Prostate gland (tissue), 1 donor: ENCODE measurements at regions not wholly inside any gene's neighbourhood (a gene's known extent, or its start where the extent isn't known, plus 50 kb on each side); places are given as distances from the start of the nearest gene placed in this dataset.

Experiments used
- POLR2A ChIP-seq: fragments of 450-650 bp; IDR thresholded peaks from one replicate; pipeline ENCODE4 v1.6.1; 2016; ENCODE audit warnings: antibody characterized with exemption, mild to moderate bottlenecking
- POLR2AphosphoS5 ChIP-seq: sonication (generic); formaldehyde crosslinking; IDR thresholded peaks from one replicate; pipeline ENCODE4 v1.6.1; 2017; ENCODE audit warnings: antibody characterized with exemption

DNA sequence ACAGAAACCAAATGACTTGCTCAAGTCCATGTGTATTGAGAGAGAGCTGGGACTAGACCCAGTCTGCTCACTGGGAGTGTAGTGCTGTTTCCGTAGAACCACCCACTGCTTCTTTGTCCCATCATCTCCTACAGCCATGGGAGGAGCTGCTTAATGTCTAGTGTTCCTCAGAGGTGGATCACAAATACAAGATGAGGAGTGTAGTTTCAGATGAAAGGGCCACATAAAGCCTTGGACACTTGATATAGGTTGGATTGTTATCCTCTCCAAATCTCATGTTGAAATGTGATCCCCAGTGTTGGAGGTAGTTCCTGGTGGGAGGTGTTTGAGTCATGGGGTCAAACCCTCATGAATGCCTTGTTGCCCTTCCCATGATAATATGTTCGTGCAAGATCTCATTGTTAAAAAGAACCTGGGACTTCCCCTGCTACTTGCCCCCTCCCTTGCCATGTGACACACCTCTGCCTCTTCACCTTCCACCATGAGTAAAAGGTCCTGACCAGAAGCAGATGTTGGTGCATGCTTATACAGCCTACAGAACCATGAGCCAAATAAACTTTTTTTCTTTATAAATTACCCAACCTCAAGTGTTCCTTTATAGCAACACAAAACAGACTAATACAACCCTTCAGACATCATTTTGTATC, 127.5 kb upstream of the DNAH14 start:
- TF ChIP-seq POLR2A (no peak), POLR2AphosphoS5 (no peak)
